GM12891 (cell line): ENCODE measurements at regions not wholly inside any gene's neighbourhood (a gene's known extent, or its start where the extent isn't known, plus 50 kb on each side); places are given as distances from the start of the nearest gene placed in this dataset.

ENCODE experiments used
- DNase-seq: peaks from one replicate; pipeline ENCODE4 v3.0.0; 2011; ENCODE audit warnings: low spot score; ENCODE audit not compliant: insufficient read length
- FAIRE-seq: peaks from 2 replicates; lab custom pipeline; 2011; peaks lifted over from hg19 to GRCh38; lab: Jason Lieb, UNC
- PAX5 ChIP-seq: IDR thresholded peaks from 2 replicates; pipeline ENCODE4 v1.6.1; 2011; ENCODE audit warnings: low read length, moderate library complexity, mild to moderate bottlenecking; ENCODE audit not compliant: insufficient read depth, severe bottlenecking
- POLR2A ChIP-seq: IDR thresholded peaks from 2 replicates; pipeline ENCODE4 v1.6.1; 2011; ENCODE audit warnings: low read depth, low read length, control low read depth
- POLR2AphosphoS5 ChIP-seq: IDR thresholded peaks from 2 replicates; pipeline ENCODE4 v1.6.1; 2011; ENCODE audit warnings: low read depth, low read length, control low read depth
- POU2F2 ChIP-seq: IDR thresholded peaks from 2 replicates; pipeline ENCODE4 v1.6.1; 2011; ENCODE audit warnings: low read depth, mild to moderate bottlenecking, control low read depth, low read length, moderate library complexity
- SPI1 ChIP-seq: IDR thresholded peaks from 2 replicates; pipeline ENCODE4 v1.6.1; 2011; ENCODE audit warnings: low read depth, low read length, control low read depth
- TAF1 ChIP-seq: IDR thresholded peaks from 2 replicates; pipeline ENCODE4 v1.6.1; 2011; ENCODE audit warnings: low read depth, low read length, control low read depth

DNA sequence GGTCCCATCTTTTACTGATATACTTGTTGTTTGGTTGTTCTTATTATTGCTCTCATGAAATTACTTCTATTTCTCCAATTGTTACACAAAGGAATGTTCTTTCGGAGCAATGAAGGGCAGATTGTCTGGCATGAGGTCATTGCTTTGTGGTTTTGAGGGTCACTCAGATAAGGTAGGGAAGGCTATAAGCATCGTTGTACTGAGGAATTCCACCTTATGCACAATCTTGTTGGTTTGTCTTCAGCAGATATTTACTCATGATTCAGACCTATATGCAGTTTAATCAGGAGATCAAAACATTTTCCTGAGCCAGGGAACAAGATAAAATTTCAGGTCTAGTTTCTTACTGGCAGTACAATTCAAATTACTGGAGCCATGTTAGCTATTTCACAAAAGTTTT lies 163.0 kb upstream of the SPHKAP start:
- DNase-seq (no peak), FAIRE-seq (no peak)
- TF ChIP-seq POLR2A (no peak), POU2F2 (no peak), SPI1 (no peak), PAX5 (no peak), POLR2AphosphoS5 (no peak), TAF1 (no peak)

DNA sequence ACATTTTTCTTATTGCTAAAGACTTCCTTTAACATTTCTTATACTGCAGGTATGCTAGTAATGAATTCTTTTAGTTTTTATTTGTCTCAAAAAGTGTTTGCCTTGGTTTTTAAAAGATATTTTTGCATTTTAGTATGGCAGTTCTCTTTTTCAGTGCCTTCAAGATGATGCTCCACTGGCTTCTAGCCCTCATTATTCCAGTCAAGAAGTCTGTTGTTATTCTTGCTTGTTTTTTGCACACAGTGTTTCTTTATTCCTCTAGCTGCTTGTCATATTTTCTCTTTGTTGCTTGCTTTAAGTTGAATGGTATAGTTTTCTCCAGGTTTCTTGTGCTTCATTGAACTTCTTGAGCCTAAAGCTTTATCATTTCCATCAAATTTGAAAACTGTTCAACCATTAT lies 158.0 kb upstream of the SPHKAP start:
- no peak for TF ChIP-seq POLR2A
- no peak for TF ChIP-seq POU2F2
- TF ChIP-seq SPI1, result no peak
- no peak for TF ChIP-seq PAX5
- TF ChIP-seq TAF1, result no peak
- no peak for TF ChIP-seq POLR2AphosphoS5
- DNase-seq, result no peak
- FAIRE-seq, result no peak

DNA sequence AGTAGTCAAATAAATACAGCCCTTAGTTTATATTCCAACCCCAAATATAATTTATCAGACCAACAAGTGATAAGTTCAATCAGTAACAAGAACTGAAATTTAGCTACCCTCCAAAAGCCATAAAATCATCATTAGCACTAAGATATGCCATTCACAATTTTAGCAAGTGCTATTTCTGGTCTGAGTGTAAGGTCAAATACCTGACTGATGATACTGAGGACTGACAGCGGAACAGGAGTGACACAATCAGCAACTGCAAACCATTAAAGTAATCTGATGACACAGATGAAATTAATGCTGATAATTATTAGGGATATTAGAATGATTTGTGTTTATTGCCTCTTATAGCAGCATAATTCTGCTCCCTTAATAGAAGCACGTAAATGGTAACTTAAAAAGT lies 152.7 kb upstream of the SPHKAP start:
- no peak for FAIRE-seq
- TF ChIP-seq PAX5 (no peak), TAF1 (no peak)
- DNase-seq, result no peak

DNA sequence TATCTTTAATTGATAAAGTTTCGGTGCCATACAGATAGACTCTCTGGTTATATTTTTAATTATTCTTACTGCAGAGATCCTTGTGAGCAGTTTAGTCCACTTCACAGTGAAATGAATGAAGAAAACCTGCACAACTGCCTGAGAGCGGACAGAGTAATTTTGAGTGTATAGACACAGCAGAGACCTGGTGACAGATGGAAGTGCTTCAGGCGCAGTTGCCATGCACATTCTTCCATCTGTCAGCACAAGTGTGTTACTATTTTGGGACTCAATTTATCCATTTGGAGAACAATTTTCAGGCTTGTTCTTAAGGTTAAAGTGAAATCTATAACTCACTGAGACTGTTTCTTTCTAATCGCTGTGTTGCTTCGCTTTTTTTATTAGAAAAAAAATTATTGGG lies 147.8 kb upstream of the SPHKAP start:
- TF ChIP-seq SPI1 (no peak), POLR2A (no peak), POLR2AphosphoS5 (no peak), PAX5 (no peak), TAF1 (no peak), POU2F2 (no peak)
- DNase-seq, result no peak
- no peak for FAIRE-seq

DNA sequence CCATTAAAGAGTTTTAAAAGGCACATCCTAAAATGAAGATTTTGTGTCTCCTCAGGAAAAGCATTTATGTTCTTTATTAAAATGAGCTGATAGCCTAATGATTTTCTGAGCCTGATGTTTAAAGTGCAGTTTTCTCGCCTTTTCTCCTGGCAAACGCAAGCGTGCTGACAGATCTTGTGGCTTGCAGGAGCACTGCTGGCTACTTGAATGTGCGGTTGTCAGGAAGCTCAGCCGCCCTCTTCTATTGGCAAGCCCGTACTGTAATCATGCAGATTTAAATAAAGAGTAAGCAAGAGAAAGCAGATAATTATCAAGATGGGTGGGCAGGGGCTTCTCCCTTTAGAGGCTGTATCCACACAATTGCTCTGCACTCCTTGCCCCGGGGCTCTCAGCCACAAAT lies 139.5 kb upstream of the SPHKAP start:
- FAIRE-seq (no peak), DNase-seq (no peak)
- no peak for TF ChIP-seq POLR2AphosphoS5

DNA sequence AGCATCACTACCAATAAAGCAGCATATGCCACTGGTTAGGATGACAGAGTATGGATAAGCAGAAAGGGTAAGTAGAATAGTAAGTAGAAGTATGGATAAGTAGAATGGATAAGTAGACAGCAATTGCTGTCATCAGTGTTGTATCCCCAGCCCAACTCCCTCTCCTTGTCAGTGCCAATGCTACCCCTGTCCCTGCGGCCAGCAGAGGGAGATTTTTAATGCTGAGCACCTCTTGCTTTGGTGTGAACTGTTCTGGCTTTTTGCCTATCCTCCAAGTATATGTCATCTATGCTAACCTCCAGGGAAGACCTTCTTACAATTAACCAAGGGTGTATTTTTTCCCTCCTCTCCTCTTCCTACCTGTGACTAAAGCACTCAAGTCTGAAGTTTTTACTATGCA lies 136.7 kb upstream of the SPHKAP start:
- DNase-seq (no peak), FAIRE-seq (no peak)

DNA sequence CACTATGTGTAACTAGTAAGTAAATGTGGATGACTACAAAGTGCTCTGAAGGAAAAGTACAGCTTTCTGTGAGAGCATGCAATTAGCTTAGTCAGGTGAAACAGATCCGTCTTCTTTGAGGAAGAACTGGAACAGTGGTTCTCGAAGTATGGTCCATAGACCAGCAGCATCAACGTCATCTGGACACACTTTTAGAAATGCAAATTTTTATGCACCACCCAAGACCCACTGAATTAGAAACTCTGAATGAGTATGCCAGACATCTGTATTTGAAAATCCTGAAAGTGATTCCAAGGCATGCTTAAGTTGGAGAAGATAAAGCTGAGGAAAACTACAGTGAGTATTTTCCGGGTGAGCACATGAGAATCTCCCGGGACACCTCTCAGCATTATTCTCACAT lies 130.7 kb upstream of the SPHKAP start:
- FAIRE-seq, result no peak
- no peak for TF ChIP-seq POU2F2
- TF ChIP-seq PAX5, result no peak
- no peak for TF ChIP-seq POLR2AphosphoS5
- TF ChIP-seq TAF1, result no peak
- no peak for TF ChIP-seq POLR2A
- TF ChIP-seq SPI1, result no peak
- no peak for DNase-seq

More for the DNA sequence above, 136.7 kb upstream of the SPHKAP start:
- TF ChIP-seq PAX5 (no peak), TAF1 (no peak), POLR2A (no peak), POU2F2 (no peak), POLR2AphosphoS5 (no peak), SPI1 (no peak)

DNA sequence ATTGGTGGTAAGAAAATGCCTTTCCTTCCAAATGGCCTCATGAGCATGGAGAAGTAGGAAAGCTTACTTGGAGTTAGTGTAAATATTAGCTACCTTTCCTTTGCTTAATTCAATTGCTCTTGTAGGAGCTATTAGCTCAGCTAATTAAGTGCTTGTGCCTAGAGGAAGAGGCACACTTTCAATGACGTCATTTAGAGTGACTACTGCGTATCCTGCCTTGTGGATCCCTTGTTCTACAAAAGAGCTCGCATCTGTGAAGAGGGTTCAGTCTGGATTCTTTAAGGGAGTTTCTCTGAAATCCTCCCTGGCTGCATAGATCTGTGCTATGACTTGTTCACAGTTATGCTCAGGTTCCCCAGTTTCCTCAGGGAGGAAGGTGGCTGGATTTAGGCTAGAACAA lies 122.5 kb upstream of the SPHKAP start:
- TF ChIP-seq POLR2A (no peak), POLR2AphosphoS5 (no peak), TAF1 (no peak), PAX5 (no peak), POU2F2 (no peak), SPI1 (no peak)
- FAIRE-seq (no peak), DNase-seq (no peak)

DNA sequence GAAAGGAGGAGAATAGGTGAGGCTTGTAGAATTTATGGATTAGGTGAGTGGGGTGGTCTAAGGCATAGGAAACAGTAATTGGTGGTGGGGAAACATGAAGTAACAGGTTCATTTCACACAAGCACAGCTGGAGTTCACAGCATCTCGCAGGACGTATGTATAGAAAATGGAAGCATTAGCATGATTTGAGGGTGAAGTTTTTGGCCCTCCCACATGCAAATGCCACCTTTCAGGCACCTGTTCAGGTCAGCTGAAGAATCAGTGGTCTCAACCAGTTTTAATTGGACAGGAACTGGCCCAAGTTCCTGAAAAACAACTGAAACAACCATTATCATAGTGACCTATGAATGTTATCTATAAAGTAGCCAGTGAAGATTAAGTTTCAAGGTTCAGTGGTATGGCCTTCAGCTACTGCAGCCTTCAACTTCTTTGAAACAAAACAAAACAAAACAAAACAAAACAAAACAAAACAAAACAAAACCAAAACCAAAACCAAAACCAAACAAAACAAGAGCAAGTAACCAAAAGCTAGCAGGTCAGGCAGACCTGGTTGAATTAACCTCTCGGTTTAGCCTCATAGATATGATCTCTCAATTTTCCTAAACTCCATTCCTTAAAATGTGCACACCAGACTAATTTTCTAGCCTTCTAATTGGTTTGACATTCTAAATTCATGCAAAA lies 102.1 kb upstream of the SPHKAP start:
- FAIRE-seq, result no peak
- no peak for DNase-seq
- TF ChIP-seq POLR2AphosphoS5 (no peak), POLR2A (no peak), SPI1 (no peak), PAX5 (no peak), TAF1 (no peak), POU2F2 (no peak)

DNA sequence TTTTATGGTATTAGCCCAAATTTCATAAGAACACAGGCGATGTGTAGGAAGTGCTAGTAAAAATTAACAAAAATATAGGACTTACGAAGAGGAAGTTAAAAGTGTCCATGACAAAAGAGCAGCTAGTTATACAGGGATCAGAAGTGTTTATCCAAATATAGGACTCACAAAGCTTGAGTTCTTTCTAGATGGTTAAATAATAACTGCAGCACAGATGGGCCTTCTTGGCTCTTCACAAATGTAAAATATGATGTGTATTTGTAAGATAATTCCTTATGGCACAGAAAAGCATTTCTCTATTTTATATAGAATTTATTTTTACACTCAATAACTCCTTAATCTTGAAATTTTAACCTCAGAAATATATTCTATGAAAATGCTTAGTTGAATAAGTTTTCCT lies 100.9 kb upstream of the SPHKAP start:
- DNase-seq, result no peak
- no peak for FAIRE-seq
- no peak for TF ChIP-seq SPI1
- TF ChIP-seq POU2F2, result no peak
- no peak for TF ChIP-seq POLR2A
- TF ChIP-seq POLR2AphosphoS5, result no peak
- no peak for TF ChIP-seq TAF1
- TF ChIP-seq PAX5, result no peak
